Fibroblast of the aortic adventitia (primary cell): ENCODE measurements at regions not wholly inside any gene's neighbourhood (a gene's known extent, or its start where the extent isn't known, plus 50 kb on each side); places are given as distances from the start of the nearest gene placed in this dataset.

Experiments
- DNase-seq: peaks from one replicate; pipeline ENCODE4 v3.0.0-alpha.2; 2010; ENCODE audit warnings: low read depth
- H3K4me3 ChIP-seq: 2 replicates; pipeline ENCODE4 v1.5.1; 2011; ENCODE audit warnings: low read depth, mild to moderate bottlenecking, control low read depth, low read length, moderate library complexity
- TF ChIP-seq, protein P1 (sequence below): IDR thresholded peaks from 2 replicates; pipeline ENCODE4 v1.5.1; 2011; ENCODE audit warnings: mild to moderate bottlenecking, low read length, control low read depth, inconsistent platforms; ENCODE audit not compliant: insufficient read depth

DNA sequence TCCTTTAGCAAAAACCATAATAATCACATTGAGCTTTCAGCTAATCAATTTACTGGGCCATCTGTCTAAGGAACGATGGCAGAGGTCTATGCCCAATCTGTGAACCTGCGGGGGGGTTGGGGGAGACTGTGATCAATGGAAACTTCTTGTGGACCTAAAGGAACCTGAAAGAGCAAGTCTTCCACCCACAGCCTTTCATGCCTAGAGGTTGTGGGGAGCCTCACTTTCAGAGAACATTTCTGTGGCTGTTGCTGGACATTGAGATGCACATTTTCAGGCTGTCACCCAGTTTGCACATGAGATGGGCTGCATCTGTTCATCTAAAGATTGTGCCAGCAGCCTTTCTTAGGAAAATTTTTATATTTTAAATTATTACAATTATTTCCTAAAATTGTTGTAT is 310.0 kb upstream of the SPTLC3 start:
- DNase-seq, result no peak
- no peak overlapping the region for H3K4me3 ChIP-seq
- TF ChIP-seq, protein P1, sequence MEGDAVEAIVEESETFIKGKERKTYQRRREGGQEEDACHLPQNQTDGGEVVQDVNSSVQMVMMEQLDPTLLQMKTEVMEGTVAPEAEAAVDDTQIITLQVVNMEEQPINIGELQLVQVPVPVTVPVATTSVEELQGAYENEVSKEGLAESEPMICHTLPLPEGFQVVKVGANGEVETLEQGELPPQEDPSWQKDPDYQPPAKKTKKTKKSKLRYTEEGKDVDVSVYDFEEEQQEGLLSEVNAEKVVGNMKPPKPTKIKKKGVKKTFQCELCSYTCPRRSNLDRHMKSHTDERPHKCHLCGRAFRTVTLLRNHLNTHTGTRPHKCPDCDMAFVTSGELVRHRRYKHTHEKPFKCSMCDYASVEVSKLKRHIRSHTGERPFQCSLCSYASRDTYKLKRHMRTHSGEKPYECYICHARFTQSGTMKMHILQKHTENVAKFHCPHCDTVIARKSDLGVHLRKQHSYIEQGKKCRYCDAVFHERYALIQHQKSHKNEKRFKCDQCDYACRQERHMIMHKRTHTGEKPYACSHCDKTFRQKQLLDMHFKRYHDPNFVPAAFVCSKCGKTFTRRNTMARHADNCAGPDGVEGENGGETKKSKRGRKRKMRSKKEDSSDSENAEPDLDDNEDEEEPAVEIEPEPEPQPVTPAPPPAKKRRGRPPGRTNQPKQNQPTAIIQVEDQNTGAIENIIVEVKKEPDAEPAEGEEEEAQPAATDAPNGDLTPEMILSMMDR, result no peak

DNA sequence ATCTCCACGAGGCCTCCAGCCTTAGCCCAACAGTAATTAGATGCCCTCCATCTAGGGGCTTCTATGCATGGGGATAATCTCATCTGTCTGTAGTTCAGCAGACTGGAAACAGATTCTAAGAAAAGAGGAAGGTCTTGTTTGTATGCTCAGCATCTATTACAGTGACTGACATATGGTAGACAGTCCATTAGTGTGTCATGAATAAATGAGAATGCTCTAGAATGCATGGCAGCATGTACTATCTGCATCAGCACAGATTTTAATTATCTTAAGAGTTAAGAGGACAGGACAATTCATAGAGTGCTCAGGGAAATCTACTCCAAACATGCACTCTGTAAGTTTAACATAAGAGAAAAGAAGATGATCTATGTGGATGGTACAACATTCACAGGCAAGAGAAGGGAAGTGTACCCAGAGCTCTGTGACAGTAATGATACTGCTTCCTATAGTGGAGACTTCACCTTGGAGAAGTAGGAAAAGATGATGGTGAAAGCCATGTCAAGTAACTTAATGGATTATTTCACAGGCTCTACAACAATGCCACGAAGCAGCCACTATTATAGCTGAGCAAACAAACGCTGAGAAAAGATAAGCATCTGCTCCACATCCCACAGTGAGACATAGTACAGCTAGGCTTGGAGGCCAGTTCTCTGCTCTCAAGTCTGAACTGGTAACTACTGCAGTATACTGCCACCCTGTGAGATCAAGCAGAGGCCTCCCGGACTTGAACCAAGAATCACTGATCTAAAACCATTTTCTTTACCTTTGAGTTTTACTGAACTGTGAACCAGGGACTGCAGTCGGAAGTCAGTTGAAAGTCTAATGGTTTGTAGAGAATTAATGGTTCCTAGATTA is 309.2 kb upstream of the SPTLC3 start:
- H3K4me3 ChIP-seq, result no peak overlapping the region
- DNase-seq, result no peak
- TF ChIP-seq, protein P1, result no peak

DNA sequence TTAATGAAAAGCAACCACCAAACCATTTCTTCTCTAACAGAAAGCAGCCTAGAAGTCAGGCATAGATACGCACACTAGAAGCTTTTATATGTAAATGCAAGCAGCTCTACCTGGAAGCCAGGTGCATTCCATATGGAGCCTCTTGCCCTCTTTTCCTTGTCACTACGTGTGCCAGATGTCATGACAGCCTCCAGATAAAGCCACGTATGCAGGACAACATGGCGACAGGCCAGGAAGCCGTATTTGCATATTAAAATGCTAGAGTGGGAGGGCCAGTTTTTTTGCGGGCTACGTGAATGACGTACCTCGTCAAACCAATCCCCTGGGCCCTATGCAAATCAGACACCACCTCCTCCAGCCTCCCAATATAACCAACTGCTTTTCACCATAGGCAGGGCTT is 308.1 kb upstream of the SPTLC3 start:
- TF ChIP-seq, protein P1, result no peak
- no peak for DNase-seq
- no peak overlapping the region for H3K4me3 ChIP-seq

DNA sequence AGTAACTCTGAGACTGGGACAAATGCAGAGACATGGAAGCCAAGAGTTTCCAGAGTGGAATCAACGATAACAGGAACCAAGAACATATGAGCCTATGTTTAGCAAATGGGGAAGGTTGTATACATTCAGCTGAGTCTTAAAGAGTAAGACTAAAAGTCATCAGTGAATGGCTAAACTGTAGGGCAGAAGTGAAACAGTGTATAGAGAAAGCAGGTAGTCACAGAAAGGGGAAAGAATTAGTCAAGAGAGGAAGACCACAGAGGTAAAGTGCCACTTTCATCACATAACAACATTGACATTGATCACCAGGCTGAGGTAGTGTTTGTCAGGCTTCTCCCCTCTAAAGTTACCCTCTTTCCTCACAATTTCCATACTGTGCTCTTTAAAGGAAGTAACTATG is 306.5 kb upstream of the SPTLC3 start:
- TF ChIP-seq, protein P1, result no peak
- no peak for DNase-seq
- H3K4me3 ChIP-seq, result no peak overlapping the region

DNA sequence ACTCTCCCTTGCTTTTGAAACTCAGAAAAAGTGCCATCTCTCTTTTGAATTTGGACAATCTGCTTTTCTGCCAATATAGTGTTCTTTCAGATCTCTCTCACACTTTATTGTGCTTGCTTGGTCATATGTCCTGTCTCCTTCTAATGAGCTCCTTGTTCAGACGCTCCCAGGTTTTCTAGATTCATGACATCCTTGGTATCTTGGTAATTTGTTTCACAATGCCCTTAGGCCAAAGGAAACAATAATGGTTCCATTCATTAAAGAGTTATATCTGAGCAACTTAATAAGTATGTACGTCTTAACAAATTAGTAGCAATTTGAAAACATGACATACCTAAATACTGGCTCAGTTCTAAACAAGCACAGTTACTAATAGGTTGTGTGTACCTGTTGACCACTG is 293.4 kb upstream of the SPTLC3 start:
- no peak for DNase-seq
- TF ChIP-seq, protein P1, result no peak

DNA sequence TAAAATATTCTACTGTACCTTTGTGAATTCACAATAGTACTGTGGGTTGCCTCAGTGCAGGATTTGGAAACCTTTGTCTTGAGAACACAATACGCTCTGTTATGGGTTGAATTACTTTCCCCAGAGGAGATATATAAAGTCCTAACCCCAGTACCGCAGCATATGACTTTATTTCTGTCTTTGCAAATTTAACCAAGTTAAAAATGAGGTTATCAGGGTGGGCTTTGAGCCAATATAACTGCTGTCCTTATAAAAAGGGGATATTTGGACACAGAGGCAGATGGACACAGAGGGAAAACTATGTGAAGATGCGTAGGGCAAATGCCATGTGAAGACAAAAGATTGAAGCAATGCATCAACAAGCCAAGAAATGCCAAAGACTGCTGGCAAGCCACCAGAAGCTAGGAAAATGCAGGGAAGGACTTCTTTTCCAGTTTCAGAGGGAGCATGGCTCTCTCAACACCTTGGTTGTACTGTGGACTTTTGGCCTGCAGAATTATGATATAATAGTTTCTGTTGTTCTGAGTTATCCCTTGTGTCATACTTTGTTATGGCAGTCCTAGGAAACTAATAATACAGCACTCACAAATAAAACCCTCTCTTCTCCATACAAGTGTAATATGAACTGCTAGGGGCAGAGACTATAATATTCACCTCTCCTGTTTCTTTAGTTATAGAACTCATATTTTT is 292.6 kb upstream of the SPTLC3 start:
- H3K4me3 ChIP-seq, result no peak overlapping the region
- TF ChIP-seq, protein P1, result no peak
- no peak for DNase-seq

More for the DNA sequence above, 293.4 kb upstream of the SPTLC3 start:
- no peak overlapping the region for H3K4me3 ChIP-seq
